ENCODE measurements at regions not wholly inside any gene's neighbourhood (a gene's known extent, or its start where the extent isn't known, plus 50 kb on each side); places are given as distances from the start of the nearest gene placed in this dataset.
"Not testable (repeated sequence)": the region's sequence is repeated elsewhere in the genome, so short reads cannot be mapped to it uniquely, and the experiment has no call there.

DNA sequence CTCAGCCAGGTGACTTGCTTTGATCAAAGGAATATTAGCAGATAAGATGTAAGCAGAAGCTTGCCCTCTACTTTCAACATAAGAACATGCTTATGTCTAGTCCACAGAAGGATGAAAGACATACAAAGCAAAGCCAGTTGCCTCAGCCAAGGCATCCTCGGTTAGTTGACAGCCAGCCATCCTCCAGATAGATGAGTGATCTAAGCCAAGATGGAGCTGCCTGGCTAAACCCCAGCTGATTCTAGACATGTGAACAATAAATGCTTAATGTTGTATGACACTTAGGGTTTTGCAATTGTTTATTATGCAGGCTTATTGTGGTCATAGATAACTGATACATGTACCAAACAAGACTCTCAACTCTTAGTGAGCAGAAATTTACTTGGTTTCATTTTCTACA is 157.6 kb upstream of the TMTC2 start:
- DNase-seq (ENCODE audit: low spot score) = no peak

DNA sequence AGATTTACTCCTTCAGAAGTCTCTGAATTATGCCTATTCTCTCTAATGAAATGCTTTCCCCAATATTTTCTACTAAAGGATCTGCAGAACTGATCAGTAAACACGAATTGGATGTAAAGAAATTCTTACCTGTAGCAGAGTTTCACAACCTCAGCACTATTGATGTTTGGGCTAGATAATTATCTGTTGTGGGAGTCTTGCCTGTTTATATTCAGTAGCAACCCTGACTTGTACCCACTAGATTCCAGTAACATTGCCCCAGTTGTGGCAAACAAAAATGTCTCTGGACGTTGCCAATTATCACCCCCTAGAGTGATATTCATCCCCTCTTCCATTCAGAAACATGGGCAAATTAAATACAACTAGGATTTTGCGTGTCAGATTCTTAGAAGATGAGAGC is 156.8 kb upstream of the TMTC2 start:
- no peak for DNase-seq (ENCODE audit: low spot score)

DNA sequence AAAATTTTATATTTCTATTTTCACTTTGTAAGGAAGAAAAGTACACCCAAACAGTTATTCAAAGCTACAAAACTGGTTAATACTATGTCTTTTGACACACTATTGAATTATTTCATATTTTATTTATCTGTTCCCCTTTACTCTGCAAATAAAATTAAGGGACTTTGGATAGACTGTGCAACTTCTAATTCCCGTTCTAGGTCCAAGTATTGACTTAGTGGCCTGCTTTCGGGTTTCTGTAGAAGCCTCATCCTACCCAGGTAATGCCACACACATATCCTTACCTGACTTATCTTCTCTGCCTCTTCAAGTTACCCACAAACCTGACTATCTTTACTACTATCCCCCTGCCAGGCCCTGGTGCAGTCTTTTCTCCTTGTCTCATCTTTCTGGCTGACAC is 156.3 kb upstream of the TMTC2 start:
- no peak for DNase-seq (ENCODE audit: low spot score)

DNA sequence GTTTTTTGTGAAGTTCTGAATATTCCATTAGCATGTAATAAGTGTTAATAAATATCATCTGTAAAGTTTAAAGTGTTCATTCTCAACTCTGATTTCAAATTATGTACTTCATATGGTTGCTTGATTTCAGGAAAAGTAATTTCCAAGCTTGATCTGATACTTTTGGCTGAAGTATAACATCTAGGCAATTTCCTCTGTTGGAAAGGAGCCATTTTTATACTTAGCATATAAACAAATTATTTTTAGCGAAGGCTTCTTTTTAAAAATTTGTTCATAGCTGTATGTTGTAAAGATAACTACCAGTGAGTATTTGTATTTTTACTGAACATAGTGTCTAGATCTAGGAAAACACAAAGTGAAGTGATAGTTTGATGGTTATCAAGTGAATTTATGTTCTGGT is 153.4 kb upstream of the TMTC2 start:
- no peak for DNase-seq (ENCODE audit: low spot score)

DNA sequence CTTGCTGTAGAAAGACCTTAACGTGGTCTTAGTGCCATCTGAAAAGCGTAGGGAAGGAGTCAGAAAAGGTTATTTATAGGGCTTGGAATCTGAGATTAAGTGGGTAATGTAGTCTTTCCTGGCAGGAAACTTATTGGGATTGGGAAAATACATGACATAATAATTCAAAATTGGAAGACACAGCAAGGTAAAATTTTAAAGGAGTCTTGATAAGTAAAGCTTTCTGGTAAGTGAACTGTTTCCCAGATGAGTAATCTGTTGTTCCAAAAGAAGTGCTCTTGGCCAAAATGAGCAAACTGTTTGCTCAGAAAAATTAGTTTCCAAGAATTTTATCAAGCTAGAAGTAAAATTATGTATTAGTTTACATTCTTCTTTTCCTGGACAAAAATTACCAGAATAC is 149.3 kb upstream of the TMTC2 start:
- no peak for DNase-seq (ENCODE audit: low spot score)

DNA sequence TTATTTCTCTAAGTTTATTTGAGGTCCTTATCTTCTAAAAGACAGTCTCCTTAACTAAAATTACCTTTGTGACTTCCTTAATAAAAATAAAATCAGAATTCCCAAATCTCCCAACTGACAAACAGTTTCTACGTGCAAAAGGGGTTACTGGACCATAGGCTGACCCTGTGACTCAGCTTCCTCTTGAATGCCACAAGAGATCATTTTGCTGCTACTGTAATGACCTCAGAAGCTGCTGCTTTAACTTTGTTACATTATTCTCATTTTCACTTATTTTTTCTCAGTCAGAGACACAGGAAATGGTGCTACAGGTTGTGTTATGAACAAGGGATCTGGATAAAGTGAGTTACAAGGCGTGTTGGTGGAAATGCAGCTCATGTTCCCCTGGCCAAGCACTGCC is 132.2 kb upstream of the TMTC2 start:
- DNase-seq (ENCODE audit: low spot score) = no peak

DNA sequence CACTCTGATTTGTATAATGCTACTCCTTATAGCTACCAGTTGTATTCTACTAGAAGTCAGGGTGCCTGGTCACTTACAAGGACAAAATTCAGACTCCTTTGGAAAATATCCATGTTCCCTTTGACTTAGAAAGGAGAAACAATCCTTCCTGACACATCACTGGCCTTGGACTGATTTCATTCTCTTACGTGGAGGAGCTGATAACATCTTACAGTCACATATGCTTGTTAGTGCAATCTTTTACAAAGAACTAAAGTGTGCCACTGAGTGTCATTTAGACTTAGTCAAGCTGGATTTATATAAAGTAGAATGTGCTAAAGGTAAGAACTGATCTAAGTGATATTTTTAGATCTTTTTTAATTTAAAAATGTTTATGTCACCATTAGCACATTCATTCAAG is 131.0 kb upstream of the TMTC2 start:
- DNase-seq (ENCODE audit: low spot score) = no peak

DNA sequence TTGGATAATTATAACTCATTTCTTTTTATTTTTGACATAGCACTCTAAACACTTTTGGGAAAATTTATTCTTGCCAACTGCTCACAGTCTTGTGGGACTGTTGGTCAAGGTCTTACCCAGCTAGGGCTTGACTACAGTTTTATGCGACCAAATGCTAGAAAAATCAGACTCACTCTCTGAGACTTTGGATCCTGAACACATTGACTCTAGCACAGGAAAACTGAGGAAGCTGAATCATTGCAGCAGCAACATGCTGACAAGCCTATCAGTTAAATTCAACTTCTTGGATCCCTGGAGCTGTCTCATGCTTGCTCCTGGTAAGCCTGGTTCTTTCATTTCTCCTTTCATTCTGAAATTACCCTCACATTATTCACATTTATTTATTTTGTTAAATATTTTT is 120.7 kb upstream of the TMTC2 start:
- DNase-seq (ENCODE audit: low spot score) = no peak

DNA sequence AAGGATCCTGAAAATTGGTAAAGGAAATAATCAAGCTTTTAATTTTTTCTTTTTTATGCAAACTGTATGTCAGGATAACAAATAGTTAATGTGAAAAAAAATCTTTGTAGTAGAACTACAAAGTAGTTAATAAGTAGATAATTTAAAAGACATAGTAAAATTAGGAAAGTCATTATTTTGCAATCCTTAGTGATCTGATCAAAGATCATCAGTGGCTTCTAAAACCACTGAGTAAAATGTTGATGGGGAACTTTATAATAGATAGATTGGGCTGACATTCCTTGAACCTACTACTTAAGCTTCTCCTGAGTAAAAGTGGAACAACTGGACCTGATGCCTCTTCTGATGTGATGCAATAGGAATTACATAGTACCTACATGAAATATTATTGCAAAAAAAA is 119.0 kb upstream of the TMTC2 start:
- no peak for DNase-seq (ENCODE audit: low spot score)

DNA sequence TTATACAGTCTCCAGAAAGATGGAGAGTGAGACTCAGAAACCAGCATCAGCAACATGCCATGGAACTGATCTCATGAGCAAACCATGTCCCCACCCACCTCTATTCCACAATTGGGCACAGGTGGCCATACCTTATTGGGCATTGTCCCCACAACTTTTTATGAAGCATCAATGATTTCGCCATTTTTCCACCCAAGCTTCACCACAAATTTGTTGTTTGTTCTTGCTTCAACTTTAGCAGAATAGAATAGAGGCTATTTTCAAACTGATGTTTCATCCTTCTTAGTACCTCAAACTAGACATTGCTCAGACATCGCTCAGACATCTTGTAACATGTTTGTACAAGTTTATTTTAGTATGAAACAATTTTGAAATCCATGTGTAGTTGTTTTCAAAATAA is 112.5 kb upstream of the TMTC2 start:
- DNase-seq (ENCODE audit: low spot score) = no peak

DNA sequence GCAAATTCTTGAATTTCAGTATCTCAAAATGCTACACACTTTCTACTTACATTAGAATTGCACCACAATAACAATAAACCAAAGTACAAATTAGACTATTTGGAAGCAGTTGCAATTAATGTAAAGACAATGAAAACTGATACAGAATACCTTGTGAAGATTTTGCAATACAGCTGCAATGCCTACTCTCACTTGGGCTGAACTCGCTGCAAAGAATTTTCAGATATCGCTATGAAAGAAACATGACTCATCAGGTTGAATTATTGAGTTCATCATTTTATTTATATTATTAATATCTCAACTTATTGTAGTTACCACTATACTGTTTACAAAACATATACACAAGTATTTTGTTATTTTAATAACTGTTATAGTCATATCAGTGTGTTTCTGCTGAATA is 108.0 kb upstream of the TMTC2 start:
- no peak for DNase-seq (ENCODE audit: low spot score)

DNA sequence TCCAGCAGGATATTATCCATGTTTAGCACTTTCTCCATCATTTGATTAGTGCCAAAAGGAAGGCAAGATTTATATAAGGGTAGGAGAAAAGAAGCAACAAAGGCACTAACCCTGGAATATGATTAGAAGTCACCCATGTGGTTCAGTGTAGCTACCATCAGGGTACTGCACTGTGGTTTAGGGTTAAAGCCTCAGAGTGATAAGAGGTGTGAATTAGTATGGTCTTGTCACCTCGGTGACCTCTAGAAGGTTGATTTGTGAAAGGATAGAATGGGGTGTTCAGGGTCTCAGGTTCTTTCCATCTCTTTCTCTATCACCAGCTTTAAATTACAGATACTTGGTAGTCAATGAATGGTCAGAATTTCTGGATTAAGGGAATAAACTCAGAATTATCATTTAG is 103.0 kb upstream of the TMTC2 start:
- DNase-seq (ENCODE audit: low spot score) = no peak

DNA sequence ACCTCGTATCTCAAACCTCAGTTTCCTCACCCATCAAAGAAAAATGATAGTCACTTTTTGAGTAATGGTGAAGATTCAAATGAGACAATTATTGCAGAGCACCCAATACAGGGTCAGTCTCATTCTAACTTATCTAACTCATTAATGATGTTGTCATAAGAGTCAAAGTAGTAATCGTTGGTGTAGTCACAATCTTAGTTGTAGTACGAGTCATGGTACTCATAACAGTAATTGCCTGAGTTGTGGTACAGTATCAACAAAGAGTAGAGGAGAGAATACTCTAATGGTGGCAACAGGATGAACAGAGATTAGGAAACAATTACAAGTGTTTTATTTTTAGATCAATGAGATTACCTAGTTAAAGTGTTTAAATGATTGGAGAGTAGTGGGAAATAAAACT is 93.6 kb upstream of the TMTC2 start:
- no peak for DNase-seq (ENCODE audit: low spot score)

DNA sequence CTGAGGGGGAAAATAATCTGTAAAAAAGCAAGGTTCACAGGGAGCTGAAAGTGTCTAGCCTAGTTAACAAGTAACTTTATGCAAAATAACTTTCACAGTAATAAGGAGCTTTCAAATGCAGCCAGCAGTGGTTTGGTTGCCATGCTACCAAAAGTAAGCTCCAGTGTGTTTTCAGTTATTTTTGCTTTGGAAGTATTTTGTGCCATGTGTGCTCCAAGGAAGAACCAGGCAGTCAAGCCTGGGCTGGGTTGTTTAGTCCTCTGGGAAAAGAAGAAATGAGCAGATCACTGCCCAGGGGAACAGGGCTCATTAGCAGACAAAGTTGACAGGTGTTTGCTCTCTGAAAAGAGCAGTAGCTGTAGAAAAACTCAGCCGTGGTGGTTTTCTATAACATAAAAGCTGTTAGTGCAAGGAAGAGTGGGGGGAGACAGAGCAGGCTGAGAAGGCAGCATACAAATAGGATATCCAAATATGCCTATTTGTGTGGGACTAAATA is 92.8 kb upstream of the TMTC2 start:
- no peak for DNase-seq (ENCODE audit: low spot score)

DNA sequence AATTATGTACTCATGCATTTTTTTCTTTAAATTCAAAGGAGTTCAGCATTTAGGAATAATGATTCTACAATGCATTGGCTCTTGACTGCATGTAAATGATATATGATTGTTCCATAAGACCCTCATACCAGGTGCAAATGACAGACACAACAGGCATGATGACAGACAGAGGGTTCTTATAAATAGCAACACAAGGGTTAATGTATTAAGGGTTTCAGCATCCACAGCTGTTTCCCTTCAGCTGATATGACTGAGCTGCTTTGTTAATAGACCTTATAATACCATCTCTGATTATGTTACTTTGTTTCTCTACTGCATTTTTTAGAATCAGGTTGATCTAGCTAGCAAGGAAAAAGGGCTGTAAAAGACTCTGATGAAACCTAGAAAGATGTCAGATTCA is 90.8 kb upstream of the TMTC2 start:
- DNase-seq (ENCODE audit: low spot score) = no peak

DNA sequence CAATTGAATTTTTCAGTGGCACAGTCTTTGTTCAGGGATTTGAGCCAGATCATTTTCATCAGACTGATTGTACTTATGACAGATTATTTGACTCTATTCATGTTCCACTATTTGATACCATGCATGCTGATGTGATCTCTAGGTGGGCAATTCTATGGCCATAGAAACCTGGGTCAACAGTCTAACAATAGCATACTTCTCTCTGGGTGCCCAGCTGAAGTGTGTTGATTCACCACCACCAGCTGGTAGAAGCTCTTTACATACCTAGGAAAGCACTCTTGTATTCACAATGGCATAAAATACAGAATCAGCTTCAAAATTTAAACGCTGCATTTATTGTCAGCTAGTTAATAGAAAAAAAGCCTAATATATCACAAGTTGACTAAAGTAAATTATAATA is 90.2 kb upstream of the TMTC2 start:
- no peak for DNase-seq (ENCODE audit: low spot score)

DNA sequence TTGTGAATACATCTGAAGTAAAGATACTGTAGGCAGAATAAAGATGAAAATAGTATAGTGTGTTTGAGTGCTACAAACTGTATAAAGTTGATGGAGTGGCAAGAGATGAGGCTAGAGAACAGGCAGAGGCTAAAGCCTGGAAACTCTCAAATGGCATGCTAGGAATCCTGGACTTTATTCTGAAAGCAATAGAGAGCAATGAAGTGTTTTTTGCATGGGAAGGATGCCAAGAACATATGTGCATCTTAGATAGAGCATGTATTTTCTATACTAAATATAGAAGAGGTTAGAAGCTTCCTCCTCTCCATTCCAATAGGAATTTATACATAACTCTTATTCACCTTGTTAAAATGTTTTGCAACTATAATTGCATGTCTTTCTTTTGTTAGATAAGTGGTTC is 86.3 kb upstream of the TMTC2 start:
- no peak for DNase-seq (ENCODE audit: low spot score)

DNA sequence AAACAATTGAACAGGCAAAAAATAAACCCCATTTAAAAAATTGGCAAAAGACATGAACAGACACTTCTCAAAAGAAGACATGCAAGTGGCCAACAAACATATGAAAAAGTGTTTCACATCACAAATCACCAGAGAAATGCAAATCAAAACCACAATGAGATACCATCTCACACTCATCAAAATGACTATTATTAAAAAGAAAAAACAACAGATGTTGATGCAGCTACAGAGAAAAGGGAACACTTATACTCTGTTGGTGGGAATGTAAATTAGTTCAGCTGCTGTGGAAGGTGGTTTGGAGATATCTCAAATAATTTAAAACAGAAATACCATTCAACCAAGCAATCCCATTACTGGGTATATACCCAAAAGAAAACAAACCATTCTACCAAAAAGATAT is 83.1 kb upstream of the TMTC2 start:
- not testable (repeated sequence) for DNase-seq (ENCODE audit: low spot score)

DNA sequence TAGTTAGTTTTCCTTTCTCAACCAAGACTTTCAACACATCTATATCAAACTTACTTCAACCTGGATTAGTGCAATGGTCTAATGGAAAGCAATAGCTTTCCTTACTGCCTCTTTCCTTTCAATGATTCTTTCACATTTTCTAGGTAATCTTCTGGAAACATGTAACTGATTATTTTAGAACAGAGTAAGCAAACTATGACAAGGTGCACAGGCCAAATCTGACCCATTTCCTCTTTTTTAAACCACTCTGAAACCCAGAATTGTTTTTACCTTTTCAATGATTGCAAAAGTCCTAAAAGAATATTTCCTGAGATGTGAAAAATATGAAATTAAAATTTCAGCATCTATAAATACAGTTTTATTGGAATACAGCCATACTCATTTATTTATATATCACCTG is 81.6 kb upstream of the TMTC2 start:
- no peak for DNase-seq (ENCODE audit: low spot score)

DNA sequence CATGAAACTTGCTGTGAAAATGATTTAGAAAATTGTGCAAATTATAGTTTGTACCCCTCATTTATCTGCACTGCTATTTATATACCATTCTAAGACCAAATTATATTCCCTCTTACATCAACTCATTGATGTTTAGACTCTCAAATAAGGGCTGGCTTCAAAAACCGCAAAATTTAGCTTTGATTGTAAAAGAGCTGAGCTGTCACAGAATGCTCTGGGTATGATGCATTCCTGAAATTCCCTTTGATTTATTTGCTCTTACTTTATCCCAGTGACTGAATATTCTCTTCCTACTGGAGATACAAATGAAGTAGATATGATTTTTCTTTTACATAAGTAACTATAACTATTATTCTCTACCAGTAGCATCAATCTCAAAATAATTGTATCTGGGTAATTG is 78.0 kb upstream of the TMTC2 start:
- DNase-seq (ENCODE audit: low spot score) = peak; percentile 15

DNA sequence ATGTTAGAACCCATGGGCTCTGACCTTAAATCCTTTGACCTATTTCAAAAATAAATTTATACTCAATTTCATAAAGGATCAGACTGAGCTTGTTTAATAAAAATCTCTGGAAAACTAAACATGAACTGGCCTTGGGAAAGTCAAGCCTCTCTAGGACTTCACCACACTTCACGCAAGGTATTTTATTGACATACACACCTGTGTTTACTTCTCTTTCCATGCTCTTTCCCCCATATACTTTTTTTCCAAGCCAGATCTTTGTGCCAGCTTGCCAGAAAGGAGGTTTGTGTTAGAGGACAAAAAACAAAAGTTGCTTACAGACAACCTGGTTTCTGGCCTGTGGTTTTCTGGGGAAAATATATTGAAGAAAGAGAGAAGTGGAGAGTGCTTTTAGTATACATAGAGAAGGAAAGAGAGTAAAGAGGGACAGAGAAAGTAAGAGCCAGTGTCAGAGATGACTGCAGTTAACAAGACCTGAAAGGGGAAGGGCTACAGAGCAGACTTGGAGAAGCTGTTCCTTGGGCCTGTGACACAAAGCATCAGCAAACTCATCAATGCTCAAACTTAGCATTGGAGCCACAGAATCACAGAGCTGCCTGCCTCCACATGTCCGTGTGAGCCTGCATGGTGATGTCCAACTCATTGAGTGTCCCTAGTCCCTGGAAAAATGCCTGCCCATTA is 77.3 kb upstream of the TMTC2 start:
- peak; percentile 19 for DNase-seq (ENCODE audit: low spot score)

DNA sequence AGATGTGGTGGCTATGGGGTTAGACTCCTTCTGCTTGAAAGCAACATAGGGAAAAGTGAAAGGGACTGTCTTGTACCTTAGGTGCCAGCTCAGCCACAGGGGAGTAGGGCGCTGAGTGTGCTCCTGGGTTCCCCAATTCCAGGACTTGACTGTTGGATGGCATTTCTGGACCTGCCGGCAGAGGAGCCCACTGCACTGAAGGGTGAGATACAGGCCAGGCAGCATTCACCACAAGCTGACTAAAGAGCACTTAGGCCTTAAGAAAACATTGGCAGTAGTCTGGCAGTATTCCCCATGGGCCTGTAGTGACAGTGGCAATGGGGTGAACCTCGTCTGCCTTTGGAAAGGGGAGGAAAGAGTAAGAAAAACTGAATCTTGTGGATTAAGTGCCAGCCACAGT is 67.1 kb upstream of the TMTC2 start:
- DNase-seq (ENCODE audit: low spot score) = no peak

DNA sequence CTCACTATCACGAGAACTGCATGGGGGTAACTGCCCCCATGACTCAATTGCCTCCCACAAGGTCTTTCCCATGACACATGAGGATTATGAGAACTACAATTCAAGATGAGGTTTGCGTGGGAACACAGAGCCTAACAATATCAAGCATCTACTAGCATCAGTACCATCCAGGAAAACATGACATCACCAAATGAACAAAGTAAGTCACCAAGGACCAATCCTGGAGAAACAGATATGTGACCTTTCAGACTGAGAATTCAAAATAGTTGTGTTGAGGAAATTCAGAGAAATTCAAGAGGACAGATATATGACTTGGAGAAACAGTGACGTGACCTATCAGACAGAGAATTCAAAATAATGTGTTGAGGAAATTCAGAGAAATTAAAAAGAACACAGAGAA is 65.8 kb upstream of the TMTC2 start:
- no peak for DNase-seq (ENCODE audit: low spot score)

DNA sequence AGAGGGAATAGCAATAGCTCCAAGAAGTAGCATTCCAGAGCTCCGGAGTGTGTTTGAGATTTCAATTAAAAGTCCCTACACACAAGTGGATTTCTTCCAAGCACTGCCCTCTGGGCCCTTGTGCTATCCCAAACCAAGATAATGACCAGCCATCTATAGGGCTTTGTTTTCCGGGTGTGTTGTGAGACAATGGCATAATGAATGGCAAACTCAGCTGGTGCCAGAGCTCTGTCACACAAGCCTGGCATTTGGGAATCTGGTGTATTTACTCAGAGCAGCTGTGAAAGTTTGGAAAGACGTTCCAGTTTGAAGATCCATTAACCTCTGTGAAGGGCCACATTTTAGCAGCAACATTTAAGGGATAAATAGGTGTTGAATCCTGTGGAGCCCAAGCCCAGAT is 61.2 kb upstream of the TMTC2 start:
- no peak for DNase-seq (ENCODE audit: low spot score)

DNA sequence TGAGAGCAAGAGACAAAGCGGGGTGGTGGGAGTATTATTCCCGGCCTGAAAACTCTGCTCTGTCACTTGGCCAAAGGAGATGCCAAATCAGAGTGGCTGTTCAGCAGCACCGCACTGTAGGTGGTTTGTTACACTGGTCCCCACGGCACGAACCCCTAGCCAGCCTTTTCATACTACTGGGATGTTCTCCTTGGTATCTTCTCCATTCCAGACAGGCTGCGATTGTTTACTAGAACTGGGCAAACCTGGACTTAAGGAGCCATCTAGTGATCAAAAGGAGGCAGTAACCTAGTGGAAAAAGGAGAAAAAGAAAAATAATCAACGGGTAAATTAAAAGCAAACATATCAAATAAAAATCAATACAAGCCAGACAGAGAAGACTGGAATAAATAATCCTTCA is 58.9 kb upstream of the TMTC2 start:
- DNase-seq (ENCODE audit: low spot score) = peak; percentile 44
